HCT116 (cell line): ENCODE measurements at regions not wholly inside any gene's neighbourhood (a gene's known extent, or its start where the extent isn't known, plus 50 kb on each side); places are given as distances from the start of the nearest gene placed in this dataset.

ENCODE experiments used
- ATAC-seq: fragments of 200-7000 bp; cut with Tn5 transposase; 2 replicates; pipeline ENCODE4 v1.9.1; 2020; ENCODE audit warnings: mild to moderate bottlenecking, moderate library complexity
- BruUV-seq: library from RNA; stranded (reverse); fragments of 400-500 nt; replicated peaks from 2 replicates; lab custom pipeline; 2021; lab: Mats Ljungman, UMichigan
- CTCF ChIA-PET: fragments of 300-600 bp; sonication (Branson Sonifier 250); formaldehyde crosslinking; loops from one replicate; lab custom pipeline; 2021; ENCODE audit warnings: antibody characterized with exemption; lab: Charles Lee
- POLR2A ChIA-PET: fragments of 300-600, 350-600 bp; sonication (Branson Sonifier 250); formaldehyde crosslinking; loops from one replicate; lab custom pipeline; 2021; ENCODE audit warnings: antibody characterized with exemption; lab: Charles Lee
- RAD21 ChIA-PET, 2 experiments: fragments of 300-600 bp; sonication (Branson Sonifier 250); formaldehyde crosslinking; loops; one replicate each; lab custom pipeline; 2023; ENCODE audit warnings: low total read pairs in 2 of 2; ENCODE audit not compliant: uncharacterized antibody in 2 of 2, unreplicated experiment in 2 of 2, low non-redundant PET in 1 of 2; lab: Charles Lee
- DNase-seq: peaks from one replicate; pipeline ENCODE4 v3.0.0-alpha.2; 2010; ENCODE audit warnings: low read depth, low spot score
- H2AFZ ChIP-seq: fragments of 200-600 bp; shearing (Covaris generic), sonication (generic); 2 replicates; pipeline ENCODE4 v1.6.1; 2017; ENCODE audit warnings: low read depth, mixed run types, mixed read lengths, antibody characterized with exemption, low read length; ENCODE audit not compliant: poor library complexity, severe bottlenecking
- H3K27ac ChIP-seq: 2 replicates; pipeline ENCODE4 v1.5.1; 2012; ENCODE audit warnings: low read depth, low read length
- H3K27me3 ChIP-seq: fragments of 200-600 bp; sonication (generic); 2 replicates; pipeline ENCODE4 v1.6.1; 2016; ENCODE audit warnings: mixed run types, low read length, mixed read lengths; ENCODE audit not compliant: insufficient read depth
- H3K36me3 ChIP-seq, 2 experiments: fragments of 200-500 bp in 1 of 2; fragments of 200-600 bp in 1 of 2; sonication (Bioruptor generic) in 1 of 2; sonication (generic) in 1 of 2; 2 replicates each; pipeline versions ENCODE4 v1.5.1 to v1.6.1; 2014 to 2016; ENCODE audit warnings: low read length in 2 of 2, inconsistent platforms in 1 of 2, mixed read lengths in 1 of 2, mixed run types in 1 of 2; ENCODE audit not compliant: insufficient read depth in 2 of 2, control insufficient read depth in 1 of 2
- H3K4me1 ChIP-seq, 2 experiments: fragments of 200-600 bp in 1 of 2; sonication (generic) in 1 of 2; 2 replicates each; pipeline versions ENCODE4 v1.5.1 to v1.6.1; 2012 to 2017; ENCODE audit warnings: low read length in 2 of 2, inconsistent platforms in 1 of 2, mild to moderate bottlenecking in 1 of 2, mixed read lengths in 1 of 2, mixed run types in 1 of 2, moderate library complexity in 1 of 2; ENCODE audit not compliant: insufficient read depth in 2 of 2, control insufficient read depth in 1 of 2
- H3K4me2 ChIP-seq: fragments of 200-600 bp; sonication (generic); 2 replicates; pipeline ENCODE4 v1.6.1; 2017; ENCODE audit warnings: mixed run types, low read length, mixed read lengths
- H3K4me3 ChIP-seq, 2 experiments: fragments of 200-600 bp in 1 of 2; sonication (generic) in 1 of 2; replicated peaks in 1 of 2; 2 replicates each; pipeline ENCODE4 v1.5.1; 2011 to 2016; ENCODE audit warnings: low read length in 2 of 2, control low read depth in 1 of 2, low read depth in 1 of 2, mild to moderate bottlenecking in 1 of 2, mixed read lengths in 1 of 2, mixed run types in 1 of 2
- H3K79me2 ChIP-seq: fragments of 200-600 bp; sonication (generic); 2 replicates; pipeline ENCODE4 v1.6.1; 2017; ENCODE audit warnings: mild to moderate bottlenecking, mixed run types, low read length, moderate library complexity, mixed read lengths; ENCODE audit not compliant: insufficient read depth
- H3K9ac ChIP-seq: fragments of 200-600 bp; sonication (generic); 2 replicates; pipeline ENCODE4 v1.6.1; 2016; ENCODE audit warnings: low read length, mixed read lengths
- H3K9me2 ChIP-seq: fragments of 200-600 bp; sonication (generic), shearing (Covaris generic); 2 replicates; pipeline ENCODE4 v1.6.1; 2017; ENCODE audit warnings: mixed run types, mild to moderate bottlenecking, moderate library complexity; ENCODE audit not compliant: insufficient read depth
- H3K9me3 ChIP-seq, 2 experiments: fragments of 200-500 bp in 1 of 2; fragments of 200-600 bp in 1 of 2; sonication (Bioruptor generic) in 1 of 2; sonication (generic) in 1 of 2; 2 replicates each; pipeline ENCODE4 v1.6.1; 2014 to 2017; ENCODE audit warnings: low read length in 2 of 2, mixed read lengths in 2 of 2, inconsistent platforms in 1 of 2, low read depth in 1 of 2, mild to moderate bottlenecking in 1 of 2, mixed run types in 1 of 2, moderate library complexity in 1 of 2; ENCODE audit not compliant: control insufficient read depth in 1 of 2, insufficient read depth in 1 of 2
- H4K20me1 ChIP-seq: fragments of 200-600 bp; sonication (generic), shearing (Covaris generic); 2 replicates; pipeline ENCODE4 v1.6.1; 2017; ENCODE audit warnings: mixed run types, mild to moderate bottlenecking, moderate library complexity; ENCODE audit not compliant: insufficient read depth
- CBX3 ChIP-seq: IDR thresholded peaks from 2 replicates; pipeline ENCODE4 v1.6.1; 2012; ENCODE audit warnings: low read depth
- ELF1 ChIP-seq: IDR thresholded peaks from 2 replicates; pipeline ENCODE4 v1.6.1; 2012; ENCODE audit warnings: low read depth, borderline replicate concordance
- EZH2 ChIP-seq: fragments of 200-600 bp; sonication (generic); IDR thresholded peaks from 2 replicates; pipeline ENCODE4 v1.6.1; 2017; ENCODE audit warnings: antibody characterized with exemption, mixed run types
- EZH2phosphoT487 ChIP-seq: fragments of 200-600 bp; IDR thresholded peaks from 2 replicates; pipeline ENCODE4 v1.6.1; 2018; ENCODE audit warnings: antibody characterized with exemption, borderline replicate concordance
- POLR2AphosphoS5 ChIP-seq: IDR thresholded peaks from 2 replicates; pipeline ENCODE4 v1.6.1; 2011; ENCODE audit warnings: mild to moderate bottlenecking, low read depth, low read length, moderate library complexity
- SP1 ChIP-seq: IDR thresholded peaks from 2 replicates; pipeline ENCODE4 v1.6.1; 2012; ENCODE audit warnings: low read depth
- TCF7L2 ChIP-seq: IDR thresholded peaks from 2 replicates; pipeline ENCODE4 v1.7.0; 2011; ENCODE audit warnings: borderline replicate concordance, inconsistent platforms; ENCODE audit not compliant: insufficient read depth, insufficient read length; ENCODE audit errors: extremely low read depth
- intact Hi-C: fragments of 100-400 bp; cut with micrococcal nuclease; formaldehyde crosslinking; loops from 2 replicates; pipeline ENCODE4 v1.10.0; 2022
- TF ChIP-seq, protein P1 (sequence below): IDR thresholded peaks from 2 replicates; pipeline ENCODE4 v1.6.1; 2012; ENCODE audit warnings: low read depth

DNA sequence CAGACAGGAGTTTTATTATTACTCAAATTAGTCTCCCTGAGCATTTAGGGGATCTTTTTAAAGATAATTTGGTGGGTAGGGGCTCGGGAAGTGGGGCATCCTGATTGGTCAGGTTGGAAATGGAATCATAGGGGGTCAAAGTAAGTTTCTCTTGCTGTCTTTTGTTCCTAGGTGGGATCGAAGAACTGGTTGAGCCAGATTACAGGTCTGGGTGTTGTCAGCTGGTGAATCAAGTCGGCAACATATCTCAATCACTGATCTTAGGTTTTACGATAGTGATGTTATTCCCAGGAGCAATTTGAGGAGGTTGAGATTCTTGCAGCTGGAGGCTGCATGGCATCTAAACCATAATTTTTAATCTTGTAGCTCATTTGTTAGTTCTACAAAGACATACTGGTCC lies 629.5 kb upstream of the AMOT start:
- ATAC-seq, result no peak
- CTCF ChIA-PET, result no interaction called here
- H3K4me2 ChIP-seq, result no peak overlapping the region

More for the DNA sequence above, 629.5 kb upstream of the AMOT start:
- POLR2A ChIA-PET, result no interaction called here
- Histone ChIP-seq H4K20me1 (no peaks in the 10 kb centered on the region), H3K9me2 (no peaks in the 10 kb centered on the region), H3K4me3 (no peak overlapping the region), H3K27ac (no peak overlapping the region), H3K9ac (no peak overlapping the region), H3K79me2 (no peaks in the 10 kb centered on the region), H3K4me1 (no peaks in the 10 kb centered on the region), H2AFZ (no peak overlapping the region), H3K36me3 (no peaks in the 10 kb centered on the region), H3K9me3 (no peaks in the 10 kb centered on the region), H3K27me3 (no peaks in the 10 kb centered on the region)
- intact Hi-C loops, result no loop called here
- no peak for DNase-seq
- BruUV-seq, result no TSS peak
- RAD21 ChIA-PET, result no interaction called here
- TF ChIP-seq ELF1, result no peak
- no peak for TF ChIP-seq POLR2AphosphoS5
- no peak for TF ChIP-seq CBX3
- no peak for TF ChIP-seq SP1
- TF ChIP-seq, protein P1, sequence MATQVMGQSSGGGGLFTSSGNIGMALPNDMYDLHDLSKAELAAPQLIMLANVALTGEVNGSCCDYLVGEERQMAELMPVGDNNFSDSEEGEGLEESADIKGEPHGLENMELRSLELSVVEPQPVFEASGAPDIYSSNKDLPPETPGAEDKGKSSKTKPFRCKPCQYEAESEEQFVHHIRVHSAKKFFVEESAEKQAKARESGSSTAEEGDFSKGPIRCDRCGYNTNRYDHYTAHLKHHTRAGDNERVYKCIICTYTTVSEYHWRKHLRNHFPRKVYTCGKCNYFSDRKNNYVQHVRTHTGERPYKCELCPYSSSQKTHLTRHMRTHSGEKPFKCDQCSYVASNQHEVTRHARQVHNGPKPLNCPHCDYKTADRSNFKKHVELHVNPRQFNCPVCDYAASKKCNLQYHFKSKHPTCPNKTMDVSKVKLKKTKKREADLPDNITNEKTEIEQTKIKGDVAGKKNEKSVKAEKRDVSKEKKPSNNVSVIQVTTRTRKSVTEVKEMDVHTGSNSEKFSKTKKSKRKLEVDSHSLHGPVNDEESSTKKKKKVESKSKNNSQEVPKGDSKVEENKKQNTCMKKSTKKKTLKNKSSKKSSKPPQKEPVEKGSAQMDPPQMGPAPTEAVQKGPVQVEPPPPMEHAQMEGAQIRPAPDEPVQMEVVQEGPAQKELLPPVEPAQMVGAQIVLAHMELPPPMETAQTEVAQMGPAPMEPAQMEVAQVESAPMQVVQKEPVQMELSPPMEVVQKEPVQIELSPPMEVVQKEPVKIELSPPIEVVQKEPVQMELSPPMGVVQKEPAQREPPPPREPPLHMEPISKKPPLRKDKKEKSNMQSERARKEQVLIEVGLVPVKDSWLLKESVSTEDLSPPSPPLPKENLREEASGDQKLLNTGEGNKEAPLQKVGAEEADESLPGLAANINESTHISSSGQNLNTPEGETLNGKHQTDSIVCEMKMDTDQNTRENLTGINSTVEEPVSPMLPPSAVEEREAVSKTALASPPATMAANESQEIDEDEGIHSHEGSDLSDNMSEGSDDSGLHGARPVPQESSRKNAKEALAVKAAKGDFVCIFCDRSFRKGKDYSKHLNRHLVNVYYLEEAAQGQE, result no peak
- TF ChIP-seq TCF7L2, result no peak
- no peak for TF ChIP-seq EZH2
- TF ChIP-seq EZH2phosphoT487, result no peak
